PC-3 (cell line): ENCODE measurements at regions not wholly inside any gene's neighbourhood (a gene's known extent, or its start where the extent isn't known, plus 50 kb on each side); places are given as distances from the start of the nearest gene placed in this dataset.
"Not testable (repeated sequence)": the region's sequence is repeated elsewhere in the genome, so short reads cannot be mapped to it uniquely, and the experiment has no call there.

Experiments
- ATAC-seq: fragments of 200-7000 bp; cut with Tn5 transposase; 2 replicates; pipeline ENCODE4 v1.9.1; 2020; ENCODE audit warnings: mild to moderate bottlenecking, moderate library complexity
- BruUV-seq: library from RNA; stranded (reverse); fragments of 400-500 nt; replicated peaks from 2 replicates; lab custom pipeline; 2021; lab: Mats Ljungman, UMichigan
- CTCF ChIA-PET: fragments of 300-600 bp; sonication (Branson Sonifier 250); formaldehyde crosslinking; loops from one replicate; lab custom pipeline; 2022; ENCODE audit warnings: antibody characterized with exemption; lab: Charles Lee
- POLR2A ChIA-PET: fragments of 300-600 bp; sonication (Branson Sonifier 250); formaldehyde crosslinking; loops from one replicate; lab custom pipeline; 2022; ENCODE audit warnings: antibody characterized with exemption; ENCODE audit not compliant: unreplicated experiment; lab: Charles Lee
- DNase-seq: peaks from one replicate; pipeline ENCODE4 v3.0.0-alpha.2; 2015
- H2AFZ ChIP-seq: fragments of 300-600 bp; sonication (generic); 2 replicates; pipeline ENCODE4 v1.6.0; 2016; ENCODE audit warnings: antibody characterized with exemption, low read length
- H3F3A ChIP-seq: fragments of 300-600 bp; sonication (generic); one replicate; pipeline ENCODE4 v1.6.0; 2017; ENCODE audit warnings: antibody characterized with exemption, low read length, control low read depth, mild to moderate bottlenecking; ENCODE audit not compliant: unreplicated experiment
- H3K27ac ChIP-seq: fragments of 300-600 bp; sonication (generic); 2 replicates; pipeline ENCODE4 v1.5.1; 2016; ENCODE audit warnings: mild to moderate bottlenecking, low read length
- H3K27me3 ChIP-seq: fragments of 300-600 bp; sonication (generic); 2 replicates; pipeline ENCODE4 v1.6.1; 2016; ENCODE audit warnings: low read length, mixed read lengths
- H3K36me3 ChIP-seq: fragments of 300-600 bp; sonication (generic); 2 replicates; pipeline ENCODE4 v1.6.1; 2016; ENCODE audit warnings: low read depth, mixed run types, low read length, mixed read lengths
- H3K4me1 ChIP-seq: fragments of 300-600 bp; sonication (generic); 2 replicates; pipeline ENCODE4 v1.5.1; 2016; ENCODE audit warnings: low read length; ENCODE audit not compliant: insufficient read depth
- H3K4me2 ChIP-seq: fragments of 300-600 bp; sonication (generic); 2 replicates; pipeline ENCODE4 v1.6.0; 2016; ENCODE audit warnings: low read length
- H3K4me3 ChIP-seq: fragments of 300-600 bp; sonication (generic); 2 replicates; pipeline ENCODE4 v1.5.1; 2016; ENCODE audit warnings: mild to moderate bottlenecking, low read length, mixed read lengths
- H3K79me2 ChIP-seq: fragments of 300-600 bp; sonication (generic); 2 replicates; pipeline ENCODE4 v1.6.1; 2017; ENCODE audit warnings: low read length, mixed read lengths
- H3K9ac ChIP-seq: fragments of 300-600 bp; sonication (generic); 2 replicates; pipeline ENCODE4 v1.6.0; 2016; ENCODE audit warnings: mild to moderate bottlenecking, low read length
- H3K9me2 ChIP-seq: fragments of 300-600 bp; sonication (generic); replicated peaks from 2 replicates; pipeline ENCODE4 v1.6.1; 2016; ENCODE audit warnings: mixed run types, low read length, mixed read lengths
- H3K9me3 ChIP-seq: fragments of 300-600 bp; sonication (generic); 2 replicates; pipeline ENCODE4 v1.6.1; 2016; ENCODE audit warnings: low read length, mixed read lengths
- H4K20me1 ChIP-seq: fragments of 300-600 bp; sonication (generic); 2 replicates; pipeline ENCODE4 v1.6.1; 2016; ENCODE audit warnings: low read length, mixed read lengths
- EZH2 ChIP-seq: fragments of 300-600 bp; sonication (generic); IDR thresholded peaks from one replicate; pipeline ENCODE4 v1.6.1; 2017; ENCODE audit warnings: antibody characterized with exemption, mild to moderate bottlenecking, low read length; ENCODE audit not compliant: unreplicated experiment
- EZH2phosphoT487 ChIP-seq: fragments of 300-600 bp; sonication (generic); IDR thresholded peaks from 2 replicates; pipeline ENCODE4 v1.6.1; 2018; ENCODE audit warnings: mild to moderate bottlenecking, antibody characterized with exemption, low read length, borderline replicate concordance
- intact Hi-C: fragments of 100-400 bp; cut with micrococcal nuclease; formaldehyde crosslinking; loops from 2 replicates; pipeline ENCODE4 v1.9.0; 2023
- TF ChIP-seq, protein P1 (sequence below): fragments of 300-600 bp; sonication (generic); conservative IDR thresholded peaks from 2 replicates; pipeline ENCODE4 v1.5.1; 2017; ENCODE audit warnings: antibody characterized with exemption, low read depth, mild to moderate bottlenecking, low read length

GRCh38 chrX:3501833-3502535, 155.5 kb upstream of the MXRA5 start:
- intact Hi-C loops = no loop called here
- Histone ChIP-seq H3K9ac (no peak overlapping the region), H3K27ac (no peak overlapping the region), H2AFZ (no peak overlapping the region), H3K4me2 (no peak overlapping the region), H3K4me1 (no peaks in the 10 kb centered on the region), H3K36me3 (no peaks in the 10 kb centered on the region), H4K20me1 (no peaks in the 10 kb centered on the region), H3K79me2 (no peaks in the 10 kb centered on the region), H3F3A (no peaks in the 10 kb centered on the region), H3K4me3 (no peak overlapping the region), H3K9me2 (no peaks in the 10 kb centered on the region), H3K9me3 (no peaks in the 10 kb centered on the region), H3K27me3 (peaks cover 37% of the 10 kb centered on the region)
- ChIA-PET POLR2A (no interaction called here), CTCF (no interaction called here)
- TF ChIP-seq, protein P1, sequence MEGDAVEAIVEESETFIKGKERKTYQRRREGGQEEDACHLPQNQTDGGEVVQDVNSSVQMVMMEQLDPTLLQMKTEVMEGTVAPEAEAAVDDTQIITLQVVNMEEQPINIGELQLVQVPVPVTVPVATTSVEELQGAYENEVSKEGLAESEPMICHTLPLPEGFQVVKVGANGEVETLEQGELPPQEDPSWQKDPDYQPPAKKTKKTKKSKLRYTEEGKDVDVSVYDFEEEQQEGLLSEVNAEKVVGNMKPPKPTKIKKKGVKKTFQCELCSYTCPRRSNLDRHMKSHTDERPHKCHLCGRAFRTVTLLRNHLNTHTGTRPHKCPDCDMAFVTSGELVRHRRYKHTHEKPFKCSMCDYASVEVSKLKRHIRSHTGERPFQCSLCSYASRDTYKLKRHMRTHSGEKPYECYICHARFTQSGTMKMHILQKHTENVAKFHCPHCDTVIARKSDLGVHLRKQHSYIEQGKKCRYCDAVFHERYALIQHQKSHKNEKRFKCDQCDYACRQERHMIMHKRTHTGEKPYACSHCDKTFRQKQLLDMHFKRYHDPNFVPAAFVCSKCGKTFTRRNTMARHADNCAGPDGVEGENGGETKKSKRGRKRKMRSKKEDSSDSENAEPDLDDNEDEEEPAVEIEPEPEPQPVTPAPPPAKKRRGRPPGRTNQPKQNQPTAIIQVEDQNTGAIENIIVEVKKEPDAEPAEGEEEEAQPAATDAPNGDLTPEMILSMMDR = no peak
- no peak for TF ChIP-seq EZH2
- no peak for TF ChIP-seq EZH2phosphoT487
- no TSS peak for BruUV-seq
- no peak for DNase-seq
- no peak for ATAC-seq

DNA sequence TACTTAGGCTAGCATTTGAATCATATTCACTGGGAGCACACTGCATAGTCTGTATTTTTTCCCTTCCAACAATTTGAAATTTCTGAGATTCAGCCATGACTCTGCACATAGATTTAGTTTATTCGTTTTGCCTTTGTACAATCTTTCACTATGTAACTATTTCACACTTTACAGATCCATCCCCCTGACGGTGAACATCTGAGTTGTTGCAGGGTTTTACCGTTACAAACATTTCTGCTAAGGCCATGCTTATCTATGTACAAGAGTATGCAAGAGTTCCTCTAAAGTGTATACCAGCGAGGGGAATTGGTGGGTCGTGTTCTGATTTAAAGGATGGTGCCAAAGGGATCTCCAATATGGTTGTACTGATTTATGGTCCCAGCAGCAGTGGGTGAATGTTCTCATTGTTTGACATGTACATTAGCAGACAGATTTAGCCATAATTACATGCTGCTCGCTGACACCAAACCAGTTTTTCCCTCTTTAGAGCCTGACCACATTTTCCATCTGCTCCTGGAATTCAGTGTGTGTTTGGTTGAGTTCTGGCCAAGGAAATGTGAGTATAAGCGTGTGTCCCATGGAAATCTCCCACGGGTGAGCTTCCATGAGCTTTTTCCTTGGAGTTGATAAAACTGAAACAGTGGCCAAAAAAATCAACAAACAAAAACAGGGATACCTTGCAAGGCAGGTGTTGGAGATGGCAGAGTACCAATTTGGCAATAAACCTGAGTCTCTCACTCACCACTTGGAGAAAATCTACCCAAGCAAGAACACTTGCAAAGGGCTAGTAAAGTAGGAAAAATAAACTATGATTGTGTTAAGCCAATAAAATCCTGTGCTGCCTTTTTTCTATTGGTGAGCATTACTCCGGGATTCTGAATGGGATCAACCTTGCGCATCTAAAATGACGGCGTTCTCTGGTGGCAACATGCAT, 149.7 kb upstream of the MXRA5 start:
- H4K20me1 ChIP-seq, H3K4me3 ChIP-seq, ATAC-seq, H3K9me3 ChIP-seq, CTCF ChIA-PET, H3K4me1 ChIP-seq, H3K79me2 ChIP-seq, H3K9me2 ChIP-seq, H3F3A ChIP-seq, BruUV-seq, H3K9ac ChIP-seq, DNase-seq, H2AFZ ChIP-seq, H3K4me2 ChIP-seq, H3K36me3 ChIP-seq, POLR2A ChIA-PET, H3K27ac ChIP-seq, intact Hi-C loops: not testable (repeated sequence)
- H3K27me3 ChIP-seq = peaks cover 13% of the 10 kb centered on the region

DNA sequence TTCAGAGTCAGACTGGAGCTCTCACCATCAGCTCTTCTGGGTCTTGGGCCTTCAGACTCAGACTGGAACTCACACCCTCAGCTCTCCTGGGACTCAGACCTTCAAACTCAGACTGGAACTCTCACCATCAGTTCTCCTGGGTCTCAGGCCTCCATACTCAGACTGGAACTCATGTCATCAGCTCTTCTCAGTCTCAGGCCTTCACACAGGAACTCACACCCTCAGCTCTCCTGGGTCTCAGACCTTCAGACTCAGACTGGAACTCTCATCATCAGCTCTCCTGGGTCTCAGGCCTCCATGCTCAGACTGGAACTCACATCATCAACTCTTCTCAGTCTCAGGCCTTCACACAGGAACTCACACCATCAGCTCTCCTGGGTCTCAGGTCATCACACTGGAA, 147.2 kb upstream of the MXRA5 start:
- ATAC-seq (no peak), DNase-seq (no peak)
- Histone ChIP-seq H3K4me1 (no peaks in the 10 kb centered on the region), H3F3A (no peaks in the 10 kb centered on the region), H3K27me3 (no peaks in the 10 kb centered on the region), H3K79me2 (no peaks in the 10 kb centered on the region), H3K27ac (no peak overlapping the region), H3K9me2 (no peaks in the 10 kb centered on the region), H3K9ac (no peak overlapping the region), H2AFZ (no peak overlapping the region), H4K20me1 (no peaks in the 10 kb centered on the region), H3K9me3 (no peaks in the 10 kb centered on the region), H3K4me2 (no peak overlapping the region), H3K36me3 (no peaks in the 10 kb centered on the region), H3K4me3 (no peak overlapping the region)
- CTCF ChIA-PET = no interaction called here
- POLR2A ChIA-PET = no interaction called here
- BruUV-seq = no TSS peak
- TF ChIP-seq EZH2 (no peak), EZH2phosphoT487 (no peak)
- TF ChIP-seq, protein P1 = no peak
- intact Hi-C loops = no loop called here
